Retina (tissue), 1 donor: ENCODE measurements at regions not wholly inside any gene's neighbourhood (a gene's known extent, or its start where the extent isn't known, plus 50 kb on each side); places are given as distances from the start of the nearest gene placed in this dataset.

Experiments
- DNase-seq: peaks from one replicate; pipeline ENCODE4 v3.0.0-alpha.2; 2016

- peak; percentile 55 for DNase-seq
Observed at GRCh38 chr5:107808671-107809137, 138.0 kb upstream of the EFNA5 start.

GRCh38 chr5:107807431-107807830, 136.7 kb upstream of the EFNA5 start:
- DNase-seq = no peak

- DNase-seq = peak; percentile 18
Observed at GRCh38 chr5:107806705-107807104, 136.0 kb upstream of the EFNA5 start.

- DNase-seq = peak; percentile 37
Observed at GRCh38 chr5:107806271-107806670, 135.5 kb upstream of the EFNA5 start.

GRCh38 chr5:107805824-107806223, 135.1 kb upstream of the EFNA5 start:
- peak; percentile 14 for DNase-seq

GRCh38 chr5:107805166-107805565, 134.4 kb upstream of the EFNA5 start:
- no peak for DNase-seq

- DNase-seq = no peak
Observed at GRCh38 chr5:107803728-107804127, 133.0 kb upstream of the EFNA5 start.

GRCh38 chr5:107801061-107801460, 130.3 kb upstream of the EFNA5 start:
- no peak for DNase-seq

- DNase-seq = no peak
Observed at GRCh38 chr5:107799306-107799705, 128.6 kb upstream of the EFNA5 start.

GRCh38 chr5:107796797-107797196, 126.1 kb upstream of the EFNA5 start:
- DNase-seq = no peak

GRCh38 chr5:107794741-107795140, 124.0 kb upstream of the EFNA5 start:
- DNase-seq = no peak

GRCh38 chr5:107792940-107793339, 122.2 kb upstream of the EFNA5 start:
- DNase-seq = no peak

- DNase-seq = no peak
Observed at GRCh38 chr5:107790671-107791070, 119.9 kb upstream of the EFNA5 start.

GRCh38 chr5:107786424-107786823, 115.7 kb upstream of the EFNA5 start:
- DNase-seq = no peak

- no peak for DNase-seq
Observed at GRCh38 chr5:107783551-107783950, 112.8 kb upstream of the EFNA5 start.

GRCh38 chr5:107782561-107783169, 111.9 kb upstream of the EFNA5 start:
- DNase-seq = no peak

GRCh38 chr5:107781451-107781850, 110.7 kb upstream of the EFNA5 start:
- DNase-seq = no peak

GRCh38 chr5:107779437-107779836, 108.7 kb upstream of the EFNA5 start:
- DNase-seq = no peak

GRCh38 chr5:107778647-107779046, 107.9 kb upstream of the EFNA5 start:
- DNase-seq = no peak

- DNase-seq = peak; percentile 53
Observed at GRCh38 chr5:107776922-107777740, 106.4 kb upstream of the EFNA5 start.

- no peak for DNase-seq
Observed at GRCh38 chr5:107776506-107776905, 105.8 kb upstream of the EFNA5 start.

- DNase-seq = no peak
Observed at GRCh38 chr5:107774316-107774715, 103.6 kb upstream of the EFNA5 start.

- DNase-seq = no peak
Observed at GRCh38 chr5:107773479-107773878, 102.7 kb upstream of the EFNA5 start.
